ENCODE measurements at regions not wholly inside any gene's neighbourhood (a gene's known extent, or its start where the extent isn't known, plus 50 kb on each side); places are given as distances from the start of the nearest gene placed in this dataset.

- intact Hi-C loops (cut with DNase I): no loop called here
- ATAC-seq (ENCODE audit: low FRiP score) (no peak), DNase-seq (no peak)
- H3K27me3 ChIP-seq (ENCODE audit: control insufficient read depth in 1 of 2, insufficient read depth in 2 of 2, low read length in 1 of 2): no peaks in the 10 kb centered on the region
- no peak overlapping the region for H3K4me3 ChIP-seq (ENCODE audit: low read length in 2 of 2)
- no peaks in the 10 kb centered on the region for H3K4me1 ChIP-seq (ENCODE audit: control insufficient read depth in 1 of 2, insufficient read depth in 2 of 2, low read length in 2 of 2)
- WGBS, 2 donors: 89 to 90% methylated on average over 8 of the region's 8 CpGs
- H3K27ac ChIP-seq (ENCODE audit: low read depth in 1 of 2, low read length in 2 of 2): no peak overlapping the region
- no peaks in the 10 kb centered on the region for H3K9me3 ChIP-seq (ENCODE audit: control insufficient read depth, low read length)
- H3K36me3 ChIP-seq (ENCODE audit: control insufficient read depth in 1 of 2, insufficient read depth in 2 of 2, low read length in 1 of 2): no peaks in the 10 kb centered on the region
Measured at GRCh38 chr6:137751768-137752560, 115.1 kb upstream of the TNFAIP3 start.

DNA sequence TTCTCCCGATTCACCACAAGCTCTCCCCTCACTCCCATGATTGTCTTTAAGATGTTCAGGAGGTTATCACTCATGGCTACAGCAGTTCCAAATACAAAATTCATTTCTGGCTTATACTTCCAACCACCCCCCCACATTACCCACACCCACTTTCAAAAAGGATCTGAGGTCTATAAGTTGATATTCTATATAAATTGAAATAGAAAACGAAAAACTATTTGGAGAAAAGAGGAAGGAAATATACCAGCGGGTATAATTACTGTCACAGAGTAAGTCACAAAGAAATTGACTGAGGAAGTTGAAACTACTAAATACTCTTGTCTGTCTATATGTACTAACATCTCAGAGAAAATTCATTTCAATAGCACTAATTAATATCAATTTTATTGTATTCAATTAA lies 112.7 kb upstream of the TNFAIP3 start:
- H3K4me1 ChIP-seq (ENCODE audit: control insufficient read depth in 1 of 2, insufficient read depth in 2 of 2, low read length in 2 of 2): no peaks in the 10 kb centered on the region
- no peaks in the 10 kb centered on the region for H3K9me3 ChIP-seq (ENCODE audit: control insufficient read depth, low read length)
- H3K27me3 ChIP-seq (ENCODE audit: control insufficient read depth in 1 of 2, insufficient read depth in 2 of 2, low read length in 1 of 2): no peaks in the 10 kb centered on the region
- no peak overlapping the region for H3K4me3 ChIP-seq (ENCODE audit: low read length in 2 of 2)
- DNase-seq: no peak
- no peak overlapping the region for H3K27ac ChIP-seq (ENCODE audit: low read depth in 1 of 2, low read length in 2 of 2)
- no peaks in the 10 kb centered on the region for H3K36me3 ChIP-seq (ENCODE audit: control insufficient read depth in 1 of 2, insufficient read depth in 2 of 2, low read length in 1 of 2)
- intact Hi-C loops (cut with DNase I): no loop called here
- no peak for ATAC-seq (ENCODE audit: low FRiP score)
- 87 to 90% methylated on average over 3 of the region's 3 CpGs for WGBS, 2 donors

DNA sequence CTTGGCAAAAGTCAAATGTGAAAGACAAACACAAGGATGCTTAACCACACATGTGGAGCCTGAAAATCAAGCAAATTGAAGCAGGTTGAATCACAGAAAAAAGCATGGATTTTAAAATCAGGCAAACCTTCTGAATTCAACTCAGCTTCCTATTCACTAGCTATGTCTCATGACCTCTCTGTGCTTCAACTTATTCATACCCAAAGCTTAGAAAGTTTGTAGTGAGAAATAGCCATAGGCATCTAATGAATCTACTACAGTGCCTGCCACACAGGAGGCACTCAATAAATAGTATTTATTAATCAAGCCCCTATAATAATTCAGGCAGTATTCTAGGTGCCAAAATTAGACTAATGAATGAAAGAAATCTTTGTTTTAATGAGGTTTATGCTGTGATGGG lies 112.2 kb upstream of the TNFAIP3 start:
- DNase-seq (no peak), ATAC-seq (ENCODE audit: low FRiP score) (no peak)
- no peak overlapping the region for H3K27ac ChIP-seq (ENCODE audit: low read depth in 1 of 2, low read length in 2 of 2)
- H3K27me3 ChIP-seq (ENCODE audit: control insufficient read depth in 1 of 2, insufficient read depth in 2 of 2, low read length in 1 of 2): no peaks in the 10 kb centered on the region
- no peaks in the 10 kb centered on the region for H3K9me3 ChIP-seq (ENCODE audit: control insufficient read depth, low read length)
- H3K4me3 ChIP-seq (ENCODE audit: low read length in 2 of 2): no peak overlapping the region
- intact Hi-C loops (cut with DNase I): no loop called here
- no peaks in the 10 kb centered on the region for H3K4me1 ChIP-seq (ENCODE audit: control insufficient read depth in 1 of 2, insufficient read depth in 2 of 2, low read length in 2 of 2)
- H3K36me3 ChIP-seq (ENCODE audit: control insufficient read depth in 1 of 2, insufficient read depth in 2 of 2, low read length in 1 of 2): no peaks in the 10 kb centered on the region

- H3K27me3 ChIP-seq (ENCODE audit: control insufficient read depth in 1 of 2, insufficient read depth in 2 of 2, low read length in 1 of 2): no peaks in the 10 kb centered on the region
- ATAC-seq (ENCODE audit: low FRiP score): no peak
- no peak for DNase-seq
- no peaks in the 10 kb centered on the region for H3K36me3 ChIP-seq (ENCODE audit: control insufficient read depth in 1 of 2, insufficient read depth in 2 of 2, low read length in 1 of 2)
- H3K4me3 ChIP-seq (ENCODE audit: low read length in 2 of 2): no peak overlapping the region
- H3K4me1 ChIP-seq (ENCODE audit: control insufficient read depth in 1 of 2, insufficient read depth in 2 of 2, low read length in 2 of 2): no peaks in the 10 kb centered on the region
- H3K27ac ChIP-seq (ENCODE audit: low read depth in 1 of 2, low read length in 2 of 2): no peak overlapping the region
- WGBS, 2 donors: 61 to 63% methylated on average over 2 of the region's 2 CpGs
- intact Hi-C loops (cut with DNase I): no loop called here
- H3K9me3 ChIP-seq (ENCODE audit: control insufficient read depth, low read length): no peaks in the 10 kb centered on the region
Measured at GRCh38 chr6:137755284-137755683, 111.8 kb upstream of the TNFAIP3 start.

DNA sequence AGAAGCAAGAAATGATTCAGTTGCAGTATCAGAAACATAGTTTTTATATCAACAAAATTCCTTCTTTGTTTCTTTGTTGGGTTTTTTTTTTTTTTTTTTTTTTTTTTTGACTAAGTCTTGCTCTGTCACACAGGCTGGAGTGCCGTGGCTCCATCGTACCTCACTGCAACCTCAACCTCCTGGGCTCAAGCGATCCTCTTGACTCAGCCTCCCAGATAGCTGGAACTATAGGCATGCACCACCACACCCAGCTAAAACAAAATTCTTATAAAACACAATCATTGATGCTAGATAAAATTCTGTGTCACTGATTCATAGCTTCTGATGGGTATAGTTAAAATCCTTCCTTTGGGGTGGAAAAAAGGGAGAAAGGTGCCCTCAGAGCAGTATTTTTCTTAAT lies 110.3 kb upstream of the TNFAIP3 start:
- Histone ChIP-seq H3K27me3 (ENCODE audit: control insufficient read depth in 1 of 2, insufficient read depth in 2 of 2, low read length in 1 of 2) (no peaks in the 10 kb centered on the region), H3K4me1 (ENCODE audit: control insufficient read depth in 1 of 2, insufficient read depth in 2 of 2, low read length in 2 of 2) (no peaks in the 10 kb centered on the region), H3K9me3 (ENCODE audit: control insufficient read depth, low read length) (no peaks in the 10 kb centered on the region), H3K36me3 (ENCODE audit: control insufficient read depth in 1 of 2, insufficient read depth in 2 of 2, low read length in 1 of 2) (no peaks in the 10 kb centered on the region), H3K27ac (ENCODE audit: low read depth in 1 of 2, low read length in 2 of 2) (no peak overlapping the region), H3K4me3 (ENCODE audit: low read length in 2 of 2) (no peak overlapping the region)
- intact Hi-C loops (cut with DNase I): no loop called here
- ATAC-seq (ENCODE audit: low FRiP score) (no peak), DNase-seq (no peak)
- 95 to 96% methylated on average over 3 of the region's 3 CpGs for WGBS, 2 donors

GRCh38 chr6:137758661-137759060 lies 108.4 kb upstream of the TNFAIP3 start:
- Histone ChIP-seq H3K27ac (ENCODE audit: low read depth in 1 of 2, low read length in 2 of 2) (no peak overlapping the region), H3K27me3 (ENCODE audit: control insufficient read depth in 1 of 2, insufficient read depth in 2 of 2, low read length in 1 of 2) (no peaks in the 10 kb centered on the region), H3K9me3 (ENCODE audit: control insufficient read depth, low read length) (no peaks in the 10 kb centered on the region), H3K4me3 (ENCODE audit: low read length in 2 of 2) (no peak overlapping the region), H3K4me1 (ENCODE audit: control insufficient read depth in 1 of 2, insufficient read depth in 2 of 2, low read length in 2 of 2) (no peaks in the 10 kb centered on the region), H3K36me3 (ENCODE audit: control insufficient read depth in 1 of 2, insufficient read depth in 2 of 2, low read length in 1 of 2) (no peaks in the 10 kb centered on the region)
- ATAC-seq (ENCODE audit: low FRiP score) (no peak), DNase-seq (no peak)
- intact Hi-C loops (cut with DNase I): no loop called here
- WGBS, 2 donors: 97 to 100% methylated on average over 1 of the region's 1 CpG

- Histone ChIP-seq H3K36me3 (ENCODE audit: control insufficient read depth in 1 of 2, insufficient read depth in 2 of 2, low read length in 1 of 2) (no peaks in the 10 kb centered on the region), H3K27me3 (ENCODE audit: control insufficient read depth in 1 of 2, insufficient read depth in 2 of 2, low read length in 1 of 2) (no peaks in the 10 kb centered on the region), H3K27ac (ENCODE audit: low read depth in 1 of 2, low read length in 2 of 2) (no peak overlapping the region), H3K4me3 (ENCODE audit: low read length in 2 of 2) (no peak overlapping the region), H3K9me3 (ENCODE audit: control insufficient read depth, low read length) (no peaks in the 10 kb centered on the region), H3K4me1 (ENCODE audit: control insufficient read depth in 1 of 2, insufficient read depth in 2 of 2, low read length in 2 of 2) (no peaks in the 10 kb centered on the region)
- 87 to 89% methylated on average over 1 of the region's 1 CpG for WGBS, 2 donors
- DNase-seq (no peak), ATAC-seq (ENCODE audit: low FRiP score) (no peak)
- intact Hi-C loops (cut with DNase I): no loop called here
Measured at GRCh38 chr6:137759624-137760023, 107.4 kb upstream of the TNFAIP3 start.

GRCh38 chr6:137761072-137761471 lies 106.0 kb upstream of the TNFAIP3 start:
- intact Hi-C loops (cut with DNase I): no loop called here
- H3K27me3 ChIP-seq (ENCODE audit: control insufficient read depth in 1 of 2, insufficient read depth in 2 of 2, low read length in 1 of 2): no peaks in the 10 kb centered on the region
- 22 to 25% methylated on average over 1 of the region's 1 CpG for WGBS, 2 donors
- H3K9me3 ChIP-seq (ENCODE audit: control insufficient read depth, low read length): no peaks in the 10 kb centered on the region
- no peak overlapping the region for H3K4me3 ChIP-seq (ENCODE audit: low read length in 2 of 2)
- no peaks in the 10 kb centered on the region for H3K36me3 ChIP-seq (ENCODE audit: control insufficient read depth in 1 of 2, insufficient read depth in 2 of 2, low read length in 1 of 2)
- DNase-seq: no peak
- no peaks in the 10 kb centered on the region for H3K4me1 ChIP-seq (ENCODE audit: control insufficient read depth in 1 of 2, insufficient read depth in 2 of 2, low read length in 2 of 2)
- H3K27ac ChIP-seq (ENCODE audit: low read depth in 1 of 2, low read length in 2 of 2): no peak overlapping the region
- no peak for ATAC-seq (ENCODE audit: low FRiP score)

GRCh38 chr6:137761487-137761886 lies 105.6 kb upstream of the TNFAIP3 start:
- no peak for DNase-seq
- Histone ChIP-seq H3K27me3 (ENCODE audit: control insufficient read depth in 1 of 2, insufficient read depth in 2 of 2, low read length in 1 of 2) (no peaks in the 10 kb centered on the region), H3K4me3 (ENCODE audit: low read length in 2 of 2) (no peak overlapping the region), H3K27ac (ENCODE audit: low read depth in 1 of 2, low read length in 2 of 2) (no peak overlapping the region), H3K9me3 (ENCODE audit: control insufficient read depth, low read length) (no peaks in the 10 kb centered on the region), H3K36me3 (ENCODE audit: control insufficient read depth in 1 of 2, insufficient read depth in 2 of 2, low read length in 1 of 2) (no peaks in the 10 kb centered on the region), H3K4me1 (ENCODE audit: control insufficient read depth in 1 of 2, insufficient read depth in 2 of 2, low read length in 2 of 2) (no peaks in the 10 kb centered on the region)
- ATAC-seq (ENCODE audit: low FRiP score): no peak
- WGBS, 2 donors: 72 to 73% methylated on average over 2 of the region's 2 CpGs
- intact Hi-C loops (cut with DNase I): no loop called here

Data from aorta (tissue), 5 donors.